Activated CD4-positive, alpha-beta memory T cell treated with anti-CD3 and anti-CD28 coated beads for 36 hours (primary cell): ENCODE measurements at regions not wholly inside any gene's neighbourhood (a gene's known extent, or its start where the extent isn't known, plus 50 kb on each side); places are given as distances from the start of the nearest gene placed in this dataset.

Experiments
- CTCF ChIA-PET: fragments of 350-600 bp; sonication (Branson Sonifier 250); formaldehyde crosslinking; loops from one replicate; lab custom pipeline; 2021; ENCODE audit warnings: antibody characterized with exemption, inconsistent platforms; lab: Charles Lee
- POLR2A ChIA-PET: fragments of 350-600 bp; sonication (Branson Sonifier 250); formaldehyde crosslinking; loops from one replicate; lab custom pipeline; 2021; ENCODE audit warnings: antibody characterized with exemption; lab: Charles Lee
- DNase-seq: peaks from one replicate; pipeline ENCODE4 v3.0.0-alpha.2; 2020
- H3K27ac Mint-ChIP-seq: one replicate; pipeline ENCODE4 v1.8.0; 2021; ENCODE audit warnings: mixed read lengths
- H3K27me3 Mint-ChIP-seq: one replicate; pipeline ENCODE4 v1.8.0; 2021; ENCODE audit warnings: mixed read lengths
- H3K36me3 Mint-ChIP-seq: one replicate; pipeline ENCODE4 v1.8.0; 2021; ENCODE audit warnings: mixed read lengths
- H3K4me1 Mint-ChIP-seq: one replicate; pipeline ENCODE4 v1.8.0; 2021; ENCODE audit warnings: low read depth, mixed read lengths
- H3K4me3 Mint-ChIP-seq: one replicate; pipeline ENCODE4 v1.8.0; 2021; ENCODE audit warnings: mild to moderate bottlenecking, mixed read lengths
- H3K9me3 Mint-ChIP-seq: one replicate; pipeline ENCODE4 v1.8.0; 2021; ENCODE audit warnings: mixed read lengths
- intact Hi-C: fragments of 100-400 bp; cut with micrococcal nuclease; formaldehyde crosslinking; loops from one replicate; pipeline ENCODE4 v1.15.1; 2023

DNA sequence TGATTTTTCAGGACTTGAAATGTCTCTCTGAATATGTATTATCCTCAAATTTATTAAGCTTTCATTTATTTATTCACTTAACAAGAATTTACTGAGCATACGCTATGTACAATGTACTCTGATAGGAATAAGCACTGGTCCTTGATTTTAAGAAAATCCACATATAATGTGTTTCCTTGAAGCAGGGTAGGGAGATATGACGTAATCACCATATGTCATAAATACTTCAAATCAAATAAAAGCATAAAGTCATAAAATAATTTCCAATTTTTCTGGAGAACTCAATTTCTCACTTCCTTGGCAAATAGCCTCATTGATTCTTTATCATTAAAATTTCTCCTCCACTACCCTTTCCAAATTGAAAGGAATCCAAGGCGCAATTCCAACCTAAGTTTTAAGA lies 177.8 kb upstream of the GAP43 start:
- POLR2A ChIA-PET = no interaction called here
- H3K9me3 Mint-ChIP-seq = no peaks in the 10 kb centered on the region

DNA sequence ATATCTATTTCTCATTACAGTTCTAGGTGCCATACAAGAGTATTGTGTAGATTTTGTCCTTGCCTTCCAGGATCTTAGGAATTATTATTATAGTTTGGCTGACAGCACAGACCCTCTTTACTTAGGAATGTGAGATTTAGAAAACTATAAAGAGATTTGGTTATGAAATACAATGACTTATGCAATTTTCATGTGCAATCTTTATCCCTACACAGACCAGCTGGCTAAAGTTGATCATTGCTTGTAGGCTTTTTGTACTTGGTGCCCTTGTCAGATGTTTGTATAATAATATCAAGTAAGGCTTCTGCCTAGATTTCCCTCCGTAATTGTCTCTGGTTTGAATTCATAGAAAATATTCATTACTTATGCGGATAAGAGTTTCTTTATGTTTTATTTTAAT lies 174.5 kb upstream of the GAP43 start:
- Mint-ChIP-seq H3K9me3 (no peaks in the 10 kb centered on the region), H3K36me3 (no peaks in the 10 kb centered on the region), H3K4me3 (no peak overlapping the region), H3K27ac (no peak overlapping the region), H3K4me1 (no peaks in the 10 kb centered on the region), H3K27me3 (no peaks in the 10 kb centered on the region)
- POLR2A ChIA-PET = no interaction called here
- CTCF ChIA-PET = no interaction called here
- intact Hi-C loops = no loop called here
- no peak for DNase-seq

More for the DNA sequence above, 177.8 kb upstream of the GAP43 start:
- Mint-ChIP-seq H3K4me1 (no peaks in the 10 kb centered on the region), H3K27ac (no peak overlapping the region), H3K36me3 (no peaks in the 10 kb centered on the region), H3K27me3 (no peaks in the 10 kb centered on the region), H3K4me3 (no peak overlapping the region)
- intact Hi-C loops = no loop called here
- DNase-seq = no peak
- CTCF ChIA-PET = no interaction called here

DNA sequence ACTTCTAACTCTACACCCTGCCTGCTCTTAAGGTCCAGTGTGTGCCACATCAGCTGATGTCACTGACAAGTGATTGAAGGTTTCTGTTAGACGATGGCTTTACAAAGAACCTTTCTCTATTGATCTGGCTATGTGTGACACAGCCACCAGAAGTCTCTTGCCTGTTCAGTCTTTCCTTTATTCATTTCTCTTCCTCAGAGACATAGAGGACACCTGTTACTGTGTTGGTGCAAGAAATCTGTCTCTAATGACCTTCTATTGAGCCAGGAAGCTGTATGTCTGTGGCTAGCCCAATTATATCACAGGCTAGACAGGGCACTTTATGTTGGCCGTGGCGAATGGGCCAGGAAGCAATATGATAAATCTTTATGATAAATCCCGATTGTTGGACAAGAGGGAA lies 173.3 kb upstream of the GAP43 start:
- Mint-ChIP-seq H3K27ac (no peak overlapping the region), H3K36me3 (no peaks in the 10 kb centered on the region), H3K4me3 (no peak overlapping the region), H3K27me3 (no peaks in the 10 kb centered on the region), H3K4me1 (no peaks in the 10 kb centered on the region), H3K9me3 (peaks cover 5% of the 10 kb centered on the region)
- DNase-seq = no peak
- intact Hi-C loops = no loop called here
- ChIA-PET CTCF (no interaction called here), POLR2A (no interaction called here)

DNA sequence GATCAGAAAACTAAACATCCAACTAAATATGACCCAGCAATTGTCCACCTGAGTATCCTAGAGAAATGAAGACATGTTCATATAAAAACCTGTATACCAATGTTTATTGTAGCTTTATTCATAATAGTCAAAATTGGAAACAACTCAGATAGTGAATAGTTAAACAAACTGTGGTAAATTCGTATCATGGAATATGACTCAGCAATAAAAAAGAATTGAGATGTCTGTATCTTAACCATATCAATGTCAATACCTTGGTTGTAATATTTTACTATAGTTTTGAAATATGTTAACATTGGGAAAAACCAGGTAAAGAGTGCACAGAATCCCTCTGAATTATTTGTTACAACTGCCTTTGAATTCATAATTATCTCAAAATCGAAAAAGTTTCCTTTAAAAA lies 159.3 kb upstream of the GAP43 start:
- DNase-seq = no peak
- H3K27ac Mint-ChIP-seq = no peak overlapping the region
- H3K27me3 Mint-ChIP-seq = no peaks in the 10 kb centered on the region

DNA sequence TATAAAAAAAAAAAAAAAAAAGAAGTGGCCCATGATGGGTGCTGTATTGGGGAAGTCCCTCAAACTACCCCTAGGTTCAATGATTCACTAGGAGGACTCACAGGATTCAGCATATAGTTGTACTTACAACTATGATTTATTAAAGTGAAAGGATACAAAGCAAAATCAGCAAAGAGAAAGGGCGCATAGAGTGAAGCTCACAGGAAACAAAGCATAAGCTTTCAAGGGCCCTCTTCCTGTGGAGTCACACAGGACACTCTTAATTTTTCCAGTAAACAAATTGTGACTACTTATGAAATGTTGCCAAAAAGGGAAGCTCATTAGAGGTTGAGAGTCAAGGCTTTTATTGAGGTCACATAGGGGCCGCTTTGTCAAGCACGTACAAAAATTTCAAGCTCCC lies 153.7 kb upstream of the GAP43 start:
- ChIA-PET POLR2A (interaction anchor here (0.6 kb wide), 1 partner anchor 166 kb away, joined by 4 read pairs; no protein-coding TSS in a partner anchor), CTCF (no interaction called here)
- no peaks in the 10 kb centered on the region for H3K36me3 Mint-ChIP-seq
- no peak overlapping the region for H3K4me3 Mint-ChIP-seq
- no peaks in the 10 kb centered on the region for H3K4me1 Mint-ChIP-seq
- H3K9me3 Mint-ChIP-seq = no peaks in the 10 kb centered on the region
- intact Hi-C loops = no loop called here
- DNase-seq = no peak
- no peak overlapping the region for H3K27ac Mint-ChIP-seq
- no peaks in the 10 kb centered on the region for H3K27me3 Mint-ChIP-seq

More for the DNA sequence above, 159.3 kb upstream of the GAP43 start:
- Mint-ChIP-seq H3K9me3 (no peaks in the 10 kb centered on the region), H3K4me3 (no peak overlapping the region), H3K36me3 (peaks cover 2% of the 10 kb centered on the region), H3K4me1 (no peaks in the 10 kb centered on the region)
- intact Hi-C loops = no loop called here
- CTCF ChIA-PET = no interaction called here
- POLR2A ChIA-PET = no interaction called here

DNA sequence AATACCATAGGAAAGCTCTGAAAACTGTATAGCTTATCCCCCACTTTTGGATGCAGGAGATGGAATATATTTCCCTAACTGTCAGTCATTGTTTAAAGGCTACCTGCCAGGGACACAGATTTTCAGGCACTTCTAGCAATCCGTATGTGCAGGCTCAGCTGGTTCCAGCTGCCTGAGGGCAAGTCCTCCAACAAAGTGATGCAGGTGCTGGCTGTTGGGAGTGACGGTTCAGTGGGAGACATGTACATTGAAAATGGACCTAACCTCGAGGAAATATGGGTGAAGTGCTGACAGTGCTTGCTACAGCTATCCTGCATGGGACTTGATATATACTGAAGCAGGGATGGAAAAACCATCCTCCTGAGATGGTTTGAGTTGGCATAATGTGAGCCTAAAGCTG lies 153.1 kb upstream of the GAP43 start:
- CTCF ChIA-PET = no interaction called here
- Mint-ChIP-seq H3K4me1 (no peaks in the 10 kb centered on the region), H3K36me3 (no peaks in the 10 kb centered on the region), H3K4me3 (no peak overlapping the region), H3K27ac (no peak overlapping the region), H3K9me3 (no peaks in the 10 kb centered on the region), H3K27me3 (no peaks in the 10 kb centered on the region)
- DNase-seq = no peak
- POLR2A ChIA-PET = interaction anchor here (0.6 kb wide), 1 partner anchor 166 kb away, joined by 4 read pairs; no protein-coding TSS in a partner anchor
- intact Hi-C loops = no loop called here

DNA sequence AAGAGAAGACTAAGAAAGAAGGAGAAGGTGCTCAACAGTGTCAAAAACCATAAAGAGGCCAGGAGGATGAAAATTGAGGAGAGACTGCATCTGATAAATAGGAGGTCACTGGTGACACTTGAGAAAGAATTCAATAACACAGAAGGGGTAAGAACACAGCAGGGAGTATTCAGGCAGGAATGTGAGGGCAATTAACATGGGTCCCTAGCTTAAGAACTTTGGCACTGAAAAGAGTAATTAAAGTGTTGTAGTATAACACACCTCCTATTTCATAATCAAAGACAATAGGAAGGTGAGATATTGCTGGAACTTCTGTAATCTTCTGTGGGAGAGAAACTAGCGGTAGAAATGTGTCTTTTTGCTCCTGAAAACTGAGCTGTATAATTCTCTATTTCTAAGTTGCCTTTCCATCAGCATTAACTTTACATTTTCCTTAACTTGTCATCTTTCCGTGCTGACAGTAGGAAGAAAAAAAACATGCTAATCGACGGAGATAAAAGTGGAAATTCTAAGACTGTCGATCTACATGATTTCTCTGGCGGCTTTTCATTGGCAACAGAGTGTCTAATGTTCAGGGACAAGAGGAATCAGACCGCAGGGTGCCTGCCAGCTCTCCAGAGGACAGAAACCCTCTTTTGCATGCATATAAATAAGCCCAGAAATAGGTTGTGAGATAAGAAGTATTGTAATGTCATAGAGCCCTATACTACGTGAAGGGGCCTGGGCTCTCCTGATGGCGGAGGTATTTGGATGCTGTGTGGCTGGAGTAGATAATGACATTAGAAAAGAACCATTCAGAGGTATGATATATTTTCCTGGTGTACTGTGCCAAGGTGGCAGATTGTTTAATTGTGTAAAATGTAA lies 147.9 kb upstream of the GAP43 start:
- Mint-ChIP-seq H3K9me3 (no peaks in the 10 kb centered on the region), H3K4me1 (no peaks in the 10 kb centered on the region), H3K27me3 (no peaks in the 10 kb centered on the region), H3K4me3 (no peak overlapping the region), H3K27ac (no peak overlapping the region), H3K36me3 (no peaks in the 10 kb centered on the region)
- no peak for DNase-seq
- CTCF ChIA-PET = no interaction called here
- intact Hi-C loops = no loop called here
- POLR2A ChIA-PET = no interaction called here

DNA sequence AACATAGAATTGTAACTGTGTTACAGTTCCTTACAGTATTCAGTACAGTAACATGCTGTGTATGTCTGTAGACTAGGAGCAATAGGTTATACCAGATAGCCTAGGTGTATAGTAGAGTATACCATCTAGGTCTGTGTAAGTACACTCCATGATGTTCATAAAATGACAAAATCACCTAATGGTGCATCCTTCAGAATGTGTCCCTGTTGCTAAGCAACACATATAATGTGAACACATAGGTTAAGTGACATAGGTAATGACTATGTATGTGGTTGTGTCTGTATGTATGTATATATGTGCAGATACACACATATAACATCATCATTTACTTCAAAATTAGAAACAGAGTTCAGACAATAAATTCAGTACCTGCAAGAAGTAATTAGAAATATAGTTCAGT lies 146.8 kb upstream of the GAP43 start:
- CTCF ChIA-PET = no interaction called here
- intact Hi-C loops = no loop called here
- Mint-ChIP-seq H3K4me1 (no peaks in the 10 kb centered on the region), H3K27ac (no peak overlapping the region), H3K4me3 (no peak overlapping the region), H3K36me3 (no peaks in the 10 kb centered on the region), H3K27me3 (no peaks in the 10 kb centered on the region), H3K9me3 (no peaks in the 10 kb centered on the region)
- DNase-seq = no peak
- POLR2A ChIA-PET = no interaction called here

DNA sequence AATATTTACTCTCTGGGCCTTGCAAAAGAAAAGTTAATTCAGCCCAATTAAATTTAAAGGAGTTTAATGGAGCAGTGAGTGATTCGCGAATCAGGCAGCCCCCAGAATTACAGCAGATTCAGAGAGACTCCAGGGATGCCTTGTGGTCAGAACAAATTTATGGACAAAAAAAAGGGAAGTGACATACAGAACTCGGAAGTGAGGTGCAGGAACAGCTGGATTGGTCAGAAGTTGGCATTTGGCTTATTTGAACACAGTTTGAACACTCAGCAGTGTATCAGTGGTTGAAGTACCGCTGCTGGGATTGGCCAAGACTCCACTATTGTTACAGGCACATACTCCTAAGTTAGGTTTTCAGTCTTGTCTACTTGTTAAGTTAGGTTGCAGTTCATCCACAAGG lies 145.0 kb upstream of the GAP43 start:
- H3K4me1 Mint-ChIP-seq = no peaks in the 10 kb centered on the region
- H3K4me3 Mint-ChIP-seq = no peak overlapping the region
- CTCF ChIA-PET = no interaction called here
- POLR2A ChIA-PET = no interaction called here
- no peak overlapping the region for H3K27ac Mint-ChIP-seq
- peaks cover 3% of the 10 kb centered on the region for H3K9me3 Mint-ChIP-seq
- H3K36me3 Mint-ChIP-seq = no peaks in the 10 kb centered on the region
- no peak for DNase-seq
- no peaks in the 10 kb centered on the region for H3K27me3 Mint-ChIP-seq
- intact Hi-C loops = no loop called here

DNA sequence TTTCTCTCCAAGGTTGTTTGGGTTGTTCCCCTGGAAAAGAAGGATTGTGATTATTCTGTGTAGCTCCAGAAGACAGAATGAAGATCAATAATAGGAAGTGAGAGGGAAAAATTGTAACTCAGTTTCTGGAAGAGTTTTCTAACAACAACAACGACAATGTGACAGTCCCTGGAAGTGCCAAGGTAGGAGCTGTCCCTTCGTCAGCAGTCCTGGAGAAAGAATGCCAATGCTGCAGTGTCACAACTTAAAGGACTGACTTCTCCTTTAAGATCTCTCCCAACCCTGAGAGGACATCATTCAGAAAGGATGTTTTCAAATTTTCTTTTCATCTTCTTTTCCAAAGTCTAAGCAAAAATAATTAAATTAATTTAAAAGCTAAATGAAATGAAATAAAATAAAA lies 136.4 kb upstream of the GAP43 start:
- no peak overlapping the region for H3K4me3 Mint-ChIP-seq
- DNase-seq = no peak
- CTCF ChIA-PET = no interaction called here
- H3K36me3 Mint-ChIP-seq = no peaks in the 10 kb centered on the region
- intact Hi-C loops = no loop called here
- H3K27ac Mint-ChIP-seq = no peak overlapping the region
- H3K4me1 Mint-ChIP-seq = no peaks in the 10 kb centered on the region
- peaks cover 8% of the 10 kb centered on the region for H3K27me3 Mint-ChIP-seq
- POLR2A ChIA-PET = no interaction called here
- H3K9me3 Mint-ChIP-seq = peaks cover 3% of the 10 kb centered on the region

DNA sequence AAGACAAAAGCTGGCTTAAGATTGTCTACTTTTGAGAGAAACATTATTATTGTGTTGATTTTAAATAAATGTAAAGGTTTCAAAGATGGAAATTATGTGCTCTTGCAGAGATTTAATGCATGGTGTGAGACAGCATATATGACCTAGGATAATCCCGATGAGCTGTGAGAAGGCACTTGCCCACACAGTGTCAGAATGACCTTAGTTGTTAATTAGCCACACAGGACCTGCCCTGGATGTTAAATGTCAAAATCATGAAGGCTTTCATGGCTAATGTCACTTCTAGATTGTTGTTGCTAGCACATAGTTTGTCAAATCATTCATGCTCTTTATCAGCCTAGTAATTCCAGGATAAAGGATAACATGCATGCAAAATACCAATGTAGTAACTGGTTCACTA lies 135.3 kb upstream of the GAP43 start:
- H3K27me3 Mint-ChIP-seq = peaks cover 9% of the 10 kb centered on the region
- H3K9me3 Mint-ChIP-seq = peaks cover under 1% of the 10 kb centered on the region
- CTCF ChIA-PET = no interaction called here
- DNase-seq = no peak
- intact Hi-C loops = no loop called here
- POLR2A ChIA-PET = no interaction called here
- H3K4me3 Mint-ChIP-seq = no peak overlapping the region
- H3K4me1 Mint-ChIP-seq = no peaks in the 10 kb centered on the region
- no peaks in the 10 kb centered on the region for H3K36me3 Mint-ChIP-seq
- no peak overlapping the region for H3K27ac Mint-ChIP-seq

DNA sequence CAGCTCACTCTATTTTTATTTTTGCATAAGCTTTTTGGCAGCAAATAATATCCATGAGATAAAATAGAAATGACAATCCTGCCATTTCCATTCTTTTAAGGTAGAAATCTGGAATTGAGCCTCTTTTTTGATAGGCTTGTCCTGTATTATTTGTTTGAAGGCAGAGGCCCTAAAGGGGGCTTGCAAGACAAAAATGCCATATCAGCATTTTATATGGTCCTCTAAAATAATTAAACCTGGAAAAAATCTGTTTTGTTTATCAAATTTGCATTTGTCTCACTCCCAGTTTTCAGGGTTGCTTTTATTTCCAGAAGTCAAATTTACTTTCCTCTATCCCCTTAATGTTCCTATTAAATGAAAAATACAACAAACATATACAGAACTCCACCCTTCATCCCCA lies 134.9 kb upstream of the GAP43 start:
- Mint-ChIP-seq H3K4me1 (no peaks in the 10 kb centered on the region), H3K9me3 (no peaks in the 10 kb centered on the region), H3K36me3 (no peaks in the 10 kb centered on the region), H3K4me3 (no peak overlapping the region), H3K27ac (no peak overlapping the region), H3K27me3 (peaks cover 9% of the 10 kb centered on the region)
- no peak for DNase-seq
- CTCF ChIA-PET = no interaction called here
- intact Hi-C loops = no loop called here
- POLR2A ChIA-PET = no interaction called here

DNA sequence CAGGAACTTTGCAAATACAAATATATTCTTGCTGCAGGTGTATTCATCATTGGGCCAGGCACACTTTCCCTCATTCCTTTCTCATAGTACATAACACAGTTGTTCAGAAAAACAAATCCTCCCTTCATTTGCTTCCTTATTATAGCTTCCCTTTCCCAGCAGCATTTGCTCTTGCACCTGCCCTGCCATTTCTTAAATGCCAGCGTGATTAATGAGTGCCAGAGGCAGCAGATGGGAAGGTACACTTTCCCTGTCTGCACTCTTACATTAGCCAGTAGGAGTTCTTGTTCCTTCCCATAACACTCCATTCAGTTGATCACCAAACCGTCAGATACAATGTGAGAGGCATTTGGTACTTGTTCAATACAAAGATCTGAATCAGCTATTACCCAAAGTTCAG lies 128.5 kb upstream of the GAP43 start:
- Mint-ChIP-seq H3K9me3 (no peaks in the 10 kb centered on the region), H3K4me1 (no peaks in the 10 kb centered on the region), H3K36me3 (no peaks in the 10 kb centered on the region), H3K27me3 (peaks cover 7% of the 10 kb centered on the region), H3K27ac (no peak overlapping the region), H3K4me3 (no peak overlapping the region)
- DNase-seq = no peak
- intact Hi-C loops = no loop called here
- POLR2A ChIA-PET = no interaction called here
- CTCF ChIA-PET = no interaction called here
